HG03565 (cell line): ENCODE measurements at regions not wholly inside any gene's neighbourhood (a gene's known extent, or its start where the extent isn't known, plus 50 kb on each side); places are given as distances from the start of the nearest gene placed in this dataset.
"Not testable (repeated sequence)": the region's sequence is repeated elsewhere in the genome, so short reads cannot be mapped to it uniquely, and the experiment has no call there.

ENCODE experiments used
- ATAC-seq: cut with Tn5 transposase; IDR thresholded peaks from one replicate; pipeline ENCODE4 v1.9.1; 2021; ENCODE audit warnings: mild to moderate bottlenecking, moderate library complexity; ENCODE audit not compliant: unreplicated experiment

- no peak for ATAC-seq
Measured at GRCh38 chr10:85421421-85421820, 945.2 kb downstream of the GRID1 start.

DNA sequence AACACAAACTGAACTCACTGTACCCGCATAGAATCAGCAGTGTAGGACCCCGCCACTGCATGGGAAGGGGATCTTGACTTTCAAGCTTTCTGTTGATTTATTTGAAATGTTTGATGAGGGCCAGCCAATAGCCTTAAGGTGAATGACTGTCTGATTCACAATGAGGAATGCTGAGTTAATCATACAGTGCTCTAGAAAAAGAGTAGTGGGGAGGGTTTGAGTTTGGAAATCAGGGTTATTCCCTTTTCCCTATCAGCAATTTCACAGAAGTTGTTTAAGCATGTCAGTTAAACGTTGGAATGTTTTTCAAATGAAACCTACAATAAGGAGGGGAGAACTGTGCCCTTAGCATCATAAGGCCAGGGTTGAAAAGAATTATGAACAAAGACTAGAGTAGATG lies 937.5 kb downstream of the GRID1 start:
- ATAC-seq: no peak

GRCh38 chr10:85430991-85431390 lies 935.6 kb downstream of the GRID1 start:
- no peak for ATAC-seq

DNA sequence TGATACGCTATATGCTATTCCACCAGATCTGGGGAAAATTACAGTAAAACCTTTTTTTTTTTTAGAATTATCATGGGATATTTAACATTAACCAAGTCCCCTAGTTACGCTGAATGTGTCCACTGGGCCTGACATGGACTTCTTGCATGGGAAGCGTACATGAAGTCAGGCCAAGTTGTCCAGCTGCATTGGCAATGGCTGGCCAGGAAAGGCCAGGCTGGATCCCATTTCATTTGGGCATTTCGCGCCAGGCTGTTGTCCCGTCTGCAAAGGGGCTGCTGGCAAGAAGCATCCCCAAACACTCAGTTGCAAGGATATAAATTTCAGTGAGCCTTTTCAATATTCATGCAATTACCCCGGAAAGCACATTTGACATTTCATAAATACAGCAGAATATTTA lies 933.3 kb downstream of the GRID1 start:
- ATAC-seq: no peak

- no peak for ATAC-seq
Measured at GRCh38 chr10:85444868-85445267, 921.7 kb downstream of the GRID1 start.

GRCh38 chr10:85445702-85446101 lies 920.9 kb downstream of the GRID1 start:
- no peak for ATAC-seq

DNA sequence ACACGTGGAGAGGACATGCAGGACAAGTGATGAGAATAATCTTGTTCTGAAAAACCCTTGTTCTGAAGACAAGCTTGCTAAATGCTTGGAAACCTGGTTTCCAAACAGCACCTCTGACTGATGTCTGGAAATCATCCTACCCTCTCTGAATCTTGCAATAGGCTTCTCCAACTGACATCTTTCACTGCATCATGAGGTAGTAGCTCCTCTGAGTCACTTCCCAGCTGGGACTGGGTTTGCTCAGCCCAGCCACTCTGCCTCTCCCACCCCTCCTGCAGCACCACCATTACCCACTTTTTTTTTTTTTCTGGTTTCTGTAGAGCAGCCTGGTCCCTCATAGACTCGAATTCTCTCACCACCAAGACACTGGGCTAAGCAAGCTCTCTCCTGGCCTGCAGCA lies 919.8 kb downstream of the GRID1 start:
- no peak for ATAC-seq

DNA sequence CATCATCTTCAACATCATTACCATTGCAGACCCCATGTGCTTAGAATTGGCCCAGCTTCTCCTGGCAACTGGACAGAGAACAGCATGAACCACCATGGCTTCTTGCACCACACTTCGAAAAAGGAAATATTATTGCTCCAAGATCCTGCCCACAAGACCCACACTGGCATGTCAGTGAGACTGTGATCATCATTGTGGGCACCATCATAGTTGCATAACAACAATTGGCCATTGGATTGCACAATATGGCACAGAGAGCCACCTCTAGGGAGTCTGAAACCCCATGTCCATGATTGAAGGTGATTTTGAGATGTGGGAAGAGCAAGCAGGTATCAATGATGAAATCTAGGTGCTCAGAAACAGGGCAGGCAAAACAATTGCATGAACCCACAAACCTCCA lies 918.9 kb downstream of the GRID1 start:
- ATAC-seq: no peak

- ATAC-seq: no peak
Measured at GRCh38 chr10:85448716-85449115, 917.9 kb downstream of the GRID1 start.

GRCh38 chr10:85454386-85454785 lies 912.2 kb downstream of the GRID1 start:
- ATAC-seq: no peak

DNA sequence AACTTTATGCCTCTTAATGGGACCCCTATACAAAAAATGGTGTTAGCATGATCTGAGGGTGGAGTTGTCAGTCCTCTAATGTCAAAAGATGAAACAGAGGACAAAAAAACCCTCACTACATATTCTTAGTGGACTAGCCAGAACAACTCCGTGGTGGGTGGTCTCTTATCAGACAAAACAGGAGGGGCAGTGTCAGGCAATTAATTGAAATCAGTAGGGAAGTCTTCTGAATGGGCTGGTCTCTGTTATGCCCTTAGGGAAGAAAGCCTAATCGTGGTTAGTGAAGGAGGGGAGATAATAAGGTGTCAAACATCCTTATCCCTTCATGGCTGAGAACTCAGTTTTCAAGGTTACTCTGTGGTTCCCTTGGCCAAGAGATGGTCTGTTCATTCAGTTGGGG lies 909.4 kb downstream of the GRID1 start:
- no peak for ATAC-seq

DNA sequence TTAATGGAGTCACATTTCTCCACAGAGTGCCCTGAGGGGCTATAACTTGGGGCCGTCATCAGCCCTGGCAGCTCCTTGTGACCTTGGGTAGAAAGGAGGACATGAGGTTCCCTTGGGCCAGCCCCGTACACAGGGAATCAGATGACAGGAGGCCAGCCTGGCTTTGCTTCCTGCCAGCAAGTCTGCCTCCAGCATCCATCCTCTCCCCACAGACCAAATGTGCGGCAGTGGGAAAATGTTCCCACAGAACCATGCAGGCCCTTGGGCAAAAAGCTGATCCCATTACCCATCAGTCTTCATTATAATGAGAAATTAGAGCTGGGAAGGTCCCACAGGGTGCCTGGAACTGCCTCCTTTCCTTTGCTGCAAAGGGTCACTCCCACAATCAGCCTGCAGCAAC lies 908.3 kb downstream of the GRID1 start:
- ATAC-seq: no peak

- no peak for ATAC-seq
Measured at GRCh38 chr10:85459906-85460305, 906.7 kb downstream of the GRID1 start.

DNA sequence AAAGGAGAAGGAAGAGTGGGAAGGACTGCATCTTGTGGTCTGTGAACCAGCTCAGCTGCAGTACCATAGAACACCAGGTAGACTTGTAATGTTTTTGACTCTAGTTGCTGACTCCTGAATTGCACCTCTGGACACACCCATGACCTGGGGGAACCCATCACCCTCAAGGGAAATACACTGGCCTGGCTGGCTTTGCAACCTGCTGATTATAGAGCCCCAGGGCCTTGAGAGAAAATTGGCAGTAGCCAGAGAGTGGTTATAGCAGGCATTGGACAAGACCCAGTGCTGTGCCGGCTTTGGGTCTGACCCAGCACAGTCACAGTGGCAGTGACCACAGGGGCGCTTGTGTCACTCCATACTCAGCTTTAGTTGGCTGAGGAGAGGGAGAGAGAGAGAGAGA lies 902.3 kb downstream of the GRID1 start:
- no peak for ATAC-seq

- ATAC-seq: no peak
Measured at GRCh38 chr10:85477979-85478378, 888.6 kb downstream of the GRID1 start.

- no peak for ATAC-seq
Measured at GRCh38 chr10:85490431-85490830, 876.2 kb downstream of the GRID1 start.

- ATAC-seq: no peak
Measured at GRCh38 chr10:85491652-85492051, 874.9 kb downstream of the GRID1 start.

- ATAC-seq: no peak
Measured at GRCh38 chr10:85492684-85493083, 873.9 kb downstream of the GRID1 start.

DNA sequence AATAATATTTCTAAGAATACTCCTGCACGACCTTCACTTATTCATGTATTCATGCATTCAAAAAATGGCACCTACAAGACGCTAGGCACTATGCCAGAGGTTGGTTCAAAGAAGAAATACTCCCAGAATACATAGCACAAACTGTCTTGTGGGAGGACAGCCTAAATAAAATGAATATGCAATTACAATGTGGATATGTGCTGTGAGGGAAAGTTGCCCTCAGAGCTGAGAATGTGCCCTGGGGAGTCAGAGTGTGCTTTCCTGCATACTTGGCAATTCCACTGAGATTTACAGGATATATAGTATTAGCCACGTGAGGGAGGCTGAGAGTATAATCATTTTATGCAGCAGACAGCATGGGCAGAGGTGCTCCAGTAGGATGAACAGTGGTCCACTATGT lies 872.9 kb downstream of the GRID1 start:
- no peak for ATAC-seq

GRCh38 chr10:85504641-85505040 lies 862.0 kb downstream of the GRID1 start:
- ATAC-seq: not testable (repeated sequence)

- no peak for ATAC-seq
Measured at GRCh38 chr10:85508159-85508558, 858.4 kb downstream of the GRID1 start.

DNA sequence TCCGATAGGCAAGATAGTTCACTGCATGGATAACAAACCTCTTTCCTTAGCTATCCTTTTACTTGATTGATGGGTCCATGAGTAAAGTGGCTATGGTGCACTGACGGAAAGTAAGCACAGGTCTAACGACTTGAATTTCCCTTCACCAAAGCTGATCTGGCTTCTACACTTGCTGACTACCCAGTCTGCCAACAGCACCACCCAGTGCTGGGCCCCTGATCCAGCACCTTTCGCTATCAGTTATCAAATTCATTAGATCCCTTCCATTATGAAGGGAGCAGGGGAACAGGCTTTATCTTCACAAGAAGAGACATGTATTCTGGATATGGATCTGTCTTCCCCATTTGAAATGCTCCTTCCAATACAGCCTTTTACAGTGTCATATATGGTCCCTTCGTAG lies 855.9 kb downstream of the GRID1 start:
- ATAC-seq: no peak

- no peak for ATAC-seq
Measured at GRCh38 chr10:85513436-85513835, 853.2 kb downstream of the GRID1 start.

DNA sequence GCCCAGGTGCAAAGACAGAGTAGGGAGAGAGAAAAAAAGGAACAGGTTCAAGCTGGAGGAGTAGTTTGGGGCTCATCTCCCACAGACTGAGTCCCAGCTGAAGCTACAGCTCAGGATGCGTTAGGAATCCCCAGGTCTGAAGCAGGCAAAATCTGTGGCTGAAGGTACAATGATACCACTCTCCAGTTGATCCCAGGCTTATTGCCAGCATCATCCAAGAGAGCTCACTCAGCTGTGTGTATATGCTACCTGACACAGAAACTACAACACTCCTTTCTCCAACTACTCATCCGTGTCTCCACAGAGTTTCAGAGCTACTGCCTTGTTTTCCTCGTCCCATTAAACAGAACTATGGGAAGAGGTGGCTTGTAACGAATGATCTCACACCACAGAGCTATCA lies 851.3 kb downstream of the GRID1 start:
- ATAC-seq: no peak
